HG03442 (cell line): ENCODE measurements at regions not wholly inside any gene's neighbourhood (a gene's known extent, or its start where the extent isn't known, plus 50 kb on each side); places are given as distances from the start of the nearest gene placed in this dataset.
"Not testable (repeated sequence)": the region's sequence is repeated elsewhere in the genome, so short reads cannot be mapped to it uniquely, and the experiment has no call there.

ENCODE experiments used
- ATAC-seq: cut with Tn5 transposase; IDR thresholded peaks from one replicate; pipeline ENCODE4 v1.9.1; 2021; ENCODE audit warnings: mild to moderate bottlenecking, moderate library complexity; ENCODE audit not compliant: unreplicated experiment

DNA sequence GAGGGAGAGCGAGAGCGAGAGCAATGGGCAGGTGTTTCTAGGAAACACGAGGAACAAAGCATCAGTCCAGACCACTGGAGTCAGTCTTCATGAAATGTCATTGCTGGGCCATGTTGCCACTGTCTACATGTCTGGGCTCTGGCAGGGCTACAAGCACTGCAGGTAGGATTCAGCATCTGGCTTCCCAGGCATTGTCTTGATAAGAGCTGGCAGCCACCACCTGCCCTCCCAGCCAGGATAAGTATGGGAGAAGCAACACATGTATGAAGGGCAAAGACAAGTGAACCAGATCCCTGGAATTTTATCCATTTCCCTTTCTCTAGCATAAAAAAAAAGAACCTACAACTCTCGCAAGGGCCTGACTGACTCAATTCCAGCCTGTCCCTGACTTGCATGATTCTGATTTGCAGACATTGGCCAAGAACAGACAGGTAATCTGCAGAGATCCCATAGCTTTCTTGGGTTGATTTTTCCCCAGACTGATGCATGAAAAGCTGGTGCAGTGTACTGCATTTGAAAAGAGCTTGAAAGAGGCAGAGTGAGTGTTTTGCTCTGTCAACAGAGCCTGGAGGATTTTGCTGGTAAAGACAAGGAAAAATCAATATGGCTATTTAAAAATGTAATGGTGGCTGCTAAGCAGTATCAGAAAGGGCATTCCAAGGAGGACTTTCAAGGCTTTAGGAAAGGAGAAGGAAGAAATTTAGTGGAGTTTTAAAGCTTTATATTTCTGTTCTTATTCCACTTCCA lies 157.2 kb upstream of the MYRIP start:
- ATAC-seq: no peak

GRCh38 chr3:39655718-39656117 lies 153.7 kb upstream of the MYRIP start:
- ATAC-seq: not testable (repeated sequence)

- ATAC-seq: no peak
Observed at GRCh38 chr3:39657075-39657474, 152.3 kb upstream of the MYRIP start.

- no peak for ATAC-seq
Observed at GRCh38 chr3:39657775-39658174, 151.6 kb upstream of the MYRIP start.

DNA sequence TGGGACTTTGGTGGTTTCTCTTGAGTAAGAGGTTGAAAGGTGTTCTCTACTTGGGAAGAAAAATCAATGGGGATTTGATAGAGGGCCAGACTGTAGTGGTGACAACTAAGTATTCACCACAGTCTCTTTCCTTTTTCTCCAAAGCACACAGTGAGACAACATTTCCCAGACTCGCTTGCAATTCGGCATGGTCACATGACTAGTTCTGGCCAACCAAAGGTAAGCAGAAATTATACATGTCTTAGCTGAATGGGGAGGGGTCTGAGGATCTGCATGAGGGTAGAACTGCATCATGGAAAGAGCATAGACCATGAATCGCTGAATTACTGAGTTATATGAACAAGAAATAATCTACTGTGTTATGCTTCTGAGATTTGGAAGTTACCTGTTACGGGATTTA lies 144.5 kb upstream of the MYRIP start:
- ATAC-seq: no peak

- ATAC-seq: no peak
Observed at GRCh38 chr3:39665441-39665840, 144.0 kb upstream of the MYRIP start.

- peak; percentile 74 for ATAC-seq
Observed at GRCh38 chr3:39668420-39668819, 141.0 kb upstream of the MYRIP start.

DNA sequence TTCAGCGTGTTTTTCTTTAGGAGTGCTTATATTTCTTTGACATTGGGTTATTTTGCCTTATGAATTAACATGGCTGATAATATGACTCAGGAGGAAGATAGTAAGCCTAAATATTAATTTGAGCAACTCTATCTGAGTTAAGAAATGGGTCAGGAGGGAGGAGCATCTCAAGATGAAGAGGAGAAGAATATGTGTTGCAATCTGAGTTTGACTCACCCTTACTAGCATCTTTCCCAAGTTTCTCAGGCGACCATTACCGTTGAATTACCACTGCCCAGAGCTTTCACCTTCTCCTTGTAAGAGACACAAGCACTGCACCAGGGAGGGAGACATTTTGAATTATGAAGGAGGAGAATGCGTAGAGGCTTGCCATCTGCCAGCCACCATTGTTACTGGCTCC lies 138.3 kb upstream of the MYRIP start:
- no peak for ATAC-seq

DNA sequence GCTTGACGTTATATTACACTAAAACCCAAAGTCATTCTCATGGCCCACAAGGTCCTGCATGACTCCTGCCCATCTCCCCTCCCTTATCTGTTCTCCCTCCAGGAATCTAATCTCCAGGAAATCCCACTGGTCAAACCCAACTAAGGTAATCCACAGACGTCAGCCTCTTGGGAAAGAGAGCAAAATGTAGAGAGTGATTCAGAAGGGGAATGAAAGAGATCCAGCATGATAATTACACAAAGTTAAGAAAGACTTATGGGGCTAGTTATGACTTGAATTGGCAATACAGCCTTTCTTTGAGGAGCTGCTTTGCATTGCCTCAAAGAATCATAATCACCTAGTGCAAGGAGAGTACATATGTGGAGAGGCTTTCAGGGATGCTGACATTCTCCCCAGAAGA lies 137.8 kb upstream of the MYRIP start:
- no peak for ATAC-seq

DNA sequence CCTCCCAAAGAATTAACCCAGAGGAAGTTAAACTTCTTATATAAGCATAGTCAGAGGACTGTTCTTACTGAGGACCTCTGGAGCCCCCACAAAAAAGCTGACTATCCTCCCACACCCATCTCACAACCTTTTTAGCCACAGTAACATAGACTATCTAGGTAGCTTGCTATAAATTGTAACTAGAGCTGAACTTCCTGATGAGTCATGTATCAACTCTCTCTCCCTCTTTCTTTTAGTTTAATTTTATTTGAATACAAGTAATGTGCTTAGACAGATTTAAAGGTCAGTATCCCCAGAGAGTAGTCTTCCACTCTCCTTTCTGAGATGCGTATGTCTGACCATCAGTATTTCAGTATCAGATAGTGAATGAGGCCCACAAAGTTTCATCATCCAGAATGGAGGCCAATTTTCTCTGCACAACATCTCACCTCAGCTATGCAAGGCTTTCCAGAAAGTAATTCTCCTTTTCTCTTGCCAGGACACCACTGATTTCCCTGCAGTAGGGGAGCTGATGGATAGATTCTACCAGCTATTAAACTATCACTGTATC lies 104.0 kb upstream of the MYRIP start:
- no peak for ATAC-seq

DNA sequence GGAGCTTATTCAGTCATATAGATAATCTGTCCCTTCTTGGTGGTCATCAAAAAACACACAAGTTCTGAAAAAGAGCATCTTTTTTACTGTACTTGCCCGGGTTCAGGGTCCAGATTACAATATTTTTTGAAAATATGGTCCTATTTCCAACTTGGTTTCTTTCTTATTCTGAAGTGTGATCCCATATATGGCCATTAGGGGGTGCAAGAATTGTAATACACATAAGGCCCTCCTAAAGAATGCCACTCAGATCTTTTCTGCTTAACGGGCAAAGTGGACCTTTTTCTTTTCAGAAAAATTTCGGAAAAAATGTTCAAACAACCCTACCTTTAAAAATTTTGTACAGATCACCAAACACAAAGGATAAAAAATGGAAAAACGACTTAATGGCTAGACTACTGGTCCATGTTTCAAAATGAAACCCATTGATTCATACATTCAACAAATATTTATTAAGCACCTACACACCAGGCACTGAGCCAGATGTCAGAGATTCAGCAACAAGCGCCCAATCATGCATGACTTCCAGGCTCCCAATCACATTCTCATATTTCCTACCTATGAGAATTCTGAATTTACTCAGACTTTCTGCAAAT lies 102.0 kb upstream of the MYRIP start:
- ATAC-seq: peak; percentile 52

- ATAC-seq: no peak
Observed at GRCh38 chr3:39712413-39713048, 96.9 kb upstream of the MYRIP start.

- ATAC-seq: not testable (repeated sequence)
Observed at GRCh38 chr3:39713341-39713740, 96.1 kb upstream of the MYRIP start.

GRCh38 chr3:39716849-39717248 lies 92.6 kb upstream of the MYRIP start:
- ATAC-seq: no peak

GRCh38 chr3:39718674-39719595 lies 90.5 kb upstream of the MYRIP start:
- no peak for ATAC-seq

DNA sequence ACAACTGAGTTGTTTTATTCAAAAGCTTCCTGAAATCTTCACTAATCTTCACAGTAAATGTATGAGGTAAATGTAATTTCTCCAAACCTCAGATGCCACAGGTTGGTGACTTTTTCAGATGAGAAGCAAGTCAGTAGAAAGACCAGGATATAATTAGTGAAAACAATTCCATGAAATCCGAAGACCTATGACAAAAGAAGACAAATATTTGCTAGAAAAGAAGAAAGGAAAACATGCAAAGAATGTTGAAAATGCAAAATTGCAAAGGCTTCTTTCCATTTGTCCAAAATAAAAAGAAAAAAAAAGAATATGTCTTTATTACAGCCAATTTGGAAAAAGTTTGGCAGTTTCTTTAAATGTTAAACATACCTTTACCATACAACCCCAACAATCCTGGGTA lies 88.3 kb upstream of the MYRIP start:
- ATAC-seq: no peak

DNA sequence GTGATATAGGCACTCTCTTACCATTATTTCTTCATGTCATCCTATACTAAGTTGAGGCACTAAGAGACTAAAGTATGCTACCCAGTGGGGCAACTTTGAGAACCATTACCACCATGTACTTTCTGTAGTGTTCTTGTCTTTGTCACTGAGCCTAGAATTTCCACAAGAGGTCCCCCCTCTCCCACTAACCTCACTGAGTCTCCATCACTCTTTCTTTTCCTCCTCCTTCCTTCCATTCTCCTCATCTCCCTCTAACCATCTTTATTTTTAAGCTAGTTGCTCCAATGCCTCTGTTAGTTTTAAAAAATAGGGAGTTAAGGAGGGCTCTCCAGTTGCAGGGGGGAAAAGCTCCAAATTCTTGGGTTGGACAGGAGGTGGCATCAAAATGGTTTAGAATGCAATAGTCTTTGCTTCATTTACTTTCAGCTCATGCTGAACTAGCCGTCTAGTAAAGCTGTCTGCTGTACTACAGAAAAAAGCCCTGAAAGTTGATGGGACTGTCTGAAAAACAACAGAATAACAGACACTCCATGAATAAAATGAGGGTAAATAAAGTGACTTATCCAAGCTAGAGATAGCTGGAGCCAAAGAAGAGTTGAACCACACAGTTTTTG lies 85.1 kb upstream of the MYRIP start:
- ATAC-seq: no peak

DNA sequence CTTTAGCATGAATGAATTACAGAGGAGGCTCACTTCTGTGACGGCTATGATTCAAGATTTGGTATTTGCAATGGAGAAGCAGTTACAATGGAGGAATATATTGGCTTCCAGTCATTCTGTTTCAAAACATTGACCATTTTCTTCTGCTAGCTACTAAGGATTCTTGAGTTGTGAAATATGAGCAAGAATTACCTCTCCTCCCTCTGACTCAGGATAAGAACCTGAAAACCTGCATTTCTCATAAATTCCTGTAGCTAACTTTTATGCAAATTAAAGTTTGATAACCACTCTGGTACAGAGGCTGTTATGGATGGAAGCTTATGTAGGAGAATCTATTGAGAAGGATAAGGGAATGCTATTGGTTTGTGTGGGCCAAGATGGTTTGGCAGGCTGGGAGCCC lies 84.1 kb upstream of the MYRIP start:
- ATAC-seq: no peak

DNA sequence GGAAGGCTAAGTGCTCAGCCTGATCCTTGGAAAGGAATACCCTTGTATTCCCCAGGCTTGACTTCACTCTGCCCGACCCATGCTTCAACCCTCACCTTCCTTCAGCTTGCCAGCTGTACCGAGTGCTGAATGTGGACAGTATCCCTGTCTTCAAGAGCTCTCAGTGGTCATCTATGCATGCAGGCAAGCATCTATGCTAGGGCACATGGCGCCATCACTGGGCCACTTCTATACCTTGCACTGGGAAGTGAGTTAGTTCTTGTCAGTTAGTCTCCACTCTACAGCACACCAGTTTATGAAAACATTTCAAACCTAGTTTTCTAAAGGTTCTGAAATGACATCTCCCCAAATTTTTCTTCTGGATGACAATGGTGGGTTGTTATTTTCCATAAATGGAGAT lies 82.0 kb upstream of the MYRIP start:
- ATAC-seq: no peak

- ATAC-seq: no peak
Observed at GRCh38 chr3:39733804-39734203, 75.6 kb upstream of the MYRIP start.

DNA sequence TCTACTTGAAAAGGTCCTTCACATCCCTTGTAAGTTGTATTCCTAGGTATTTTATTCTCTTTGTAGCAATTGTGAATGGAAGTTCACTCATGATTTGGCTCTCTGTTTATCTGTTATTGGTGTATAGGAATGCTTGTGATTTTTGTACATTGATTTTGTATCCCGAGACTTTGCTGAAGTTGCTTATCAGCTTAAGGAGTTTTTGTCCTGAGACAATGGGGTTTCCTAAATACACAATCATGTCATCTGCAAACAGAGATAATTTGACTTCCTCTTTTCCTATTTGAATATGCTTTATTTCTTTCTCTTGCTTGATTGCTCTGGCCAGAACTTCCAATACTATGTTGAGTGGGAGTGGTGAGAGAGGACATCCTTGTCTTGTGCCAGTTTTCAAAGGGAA lies 69.8 kb upstream of the MYRIP start:
- ATAC-seq: not testable (repeated sequence)
